AG09309 (cell line): ENCODE measurements at regions not wholly inside any gene's neighbourhood (a gene's known extent, or its start where the extent isn't known, plus 50 kb on each side); places are given as distances from the start of the nearest gene placed in this dataset.

Experiments used
- DNase-seq: peaks from one replicate; pipeline ENCODE4 v3.0.0-alpha.2; 2010; ENCODE audit warnings: low read depth
- H3K4me3 ChIP-seq: 2 replicates; pipeline ENCODE4 v1.5.1; 2011; ENCODE audit warnings: mild to moderate bottlenecking, low read depth, low read length, moderate library complexity; ENCODE audit not compliant: control insufficient read depth
- CTCF ChIP-seq: IDR thresholded peaks from 2 replicates; pipeline ENCODE4 v1.5.1; 2011; ENCODE audit warnings: mild to moderate bottlenecking, low read depth, low read length, inconsistent platforms; ENCODE audit not compliant: insufficient read depth, control insufficient read depth; ENCODE audit errors: missing control alignments

- H3K4me3 ChIP-seq, result no peak overlapping the region
- no peak for DNase-seq
- TF ChIP-seq CTCF, result no peak
These were observed 338.0 kb upstream of the KCNH8 start for GRCh38 chr3:18810306-18810661.

GRCh38 chr3:18809640-18810305 is 338.5 kb upstream of the KCNH8 start:
- DNase-seq, result no peak
- H3K4me3 ChIP-seq, result no peak overlapping the region
- TF ChIP-seq CTCF, result no peak

- no peak overlapping the region for H3K4me3 ChIP-seq
- no peak for TF ChIP-seq CTCF
- no peak for DNase-seq
These were observed 339.9 kb upstream of the KCNH8 start for GRCh38 chr3:18808429-18808828.

DNA sequence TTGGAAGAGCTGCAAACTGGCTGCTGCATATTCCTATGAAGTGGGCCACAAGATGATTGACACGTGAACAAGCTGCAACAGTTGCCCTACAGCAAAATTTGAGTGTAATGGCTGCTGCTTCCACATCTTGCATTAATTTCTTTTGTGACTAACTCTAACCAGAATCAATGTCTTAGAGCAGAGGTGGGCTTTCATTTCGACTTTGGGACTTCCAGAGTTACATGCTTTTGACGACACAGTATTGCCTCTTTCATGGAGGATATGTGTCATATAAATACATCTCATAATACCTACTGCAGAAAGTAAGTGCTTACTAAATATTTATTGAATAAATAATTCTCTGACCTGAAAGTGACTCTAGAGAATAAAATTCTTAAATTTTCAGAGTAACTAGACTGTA is 340.7 kb upstream of the KCNH8 start:
- H3K4me3 ChIP-seq, result no peak overlapping the region
- no peak for TF ChIP-seq CTCF

GRCh38 chr3:18806633-18807032 is 341.7 kb upstream of the KCNH8 start:
- no peak for DNase-seq
- no peak overlapping the region for H3K4me3 ChIP-seq
- TF ChIP-seq CTCF, result no peak

More for the DNA sequence above, 340.7 kb upstream of the KCNH8 start:
- no peak for DNase-seq

- DNase-seq, result no peak
- TF ChIP-seq CTCF, result no peak
- H3K4me3 ChIP-seq, result no peak overlapping the region
These were observed 350.9 kb upstream of the KCNH8 start for GRCh38 chr3:18797378-18797777.

DNA sequence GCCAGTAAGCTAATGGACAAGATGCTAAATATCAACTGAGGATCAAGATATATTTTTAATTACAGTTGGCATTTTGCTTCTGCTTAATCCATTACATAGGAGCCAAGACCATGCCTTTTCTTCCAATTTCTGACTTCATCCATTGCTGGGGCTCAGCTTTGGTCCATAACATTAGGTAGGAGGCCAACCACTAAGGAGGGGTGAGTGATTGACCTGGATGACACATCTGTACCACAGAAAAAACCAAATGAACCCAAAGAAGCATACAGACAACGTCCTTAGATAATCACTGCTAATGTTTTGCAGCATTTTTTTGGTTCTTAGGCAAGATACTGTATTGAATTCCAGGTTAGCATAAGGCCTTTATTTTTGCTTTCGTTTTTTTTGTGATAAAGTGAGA is 353.2 kb upstream of the KCNH8 start:
- no peak overlapping the region for H3K4me3 ChIP-seq
- no peak for DNase-seq
- no peak for TF ChIP-seq CTCF
